ENCODE measurements at regions not wholly inside any gene's neighbourhood (a gene's known extent, or its start where the extent isn't known, plus 50 kb on each side); places are given as distances from the start of the nearest gene placed in this dataset.
"Not testable (repeated sequence)": the region's sequence is repeated elsewhere in the genome, so short reads cannot be mapped to it uniquely, and the experiment has no call there.

- H3K27ac Mint-ChIP-seq; ATAC-seq; H3K4me1 ChIP-seq (ENCODE audit: control insufficient read depth, insufficient read depth, low read length); intact Hi-C loops (cut with micrococcal nuclease); H3K27me3 ChIP-seq (ENCODE audit: control insufficient read depth, insufficient read depth, low read length); H3K27me3 Mint-ChIP-seq (ENCODE audit: low read depth in 2 of 2); H3K9me3 Mint-ChIP-seq; H3K4me3 ChIP-seq (ENCODE audit: low read length); H3K36me3 Mint-ChIP-seq; H3K4me1 Mint-ChIP-seq; H3K4me3 Mint-ChIP-seq; DNase-seq; H3K27ac ChIP-seq (ENCODE audit: low read length); H3K36me3 ChIP-seq (ENCODE audit: control insufficient read depth, insufficient read depth, low read length); H3K9me3 ChIP-seq (ENCODE audit: control insufficient read depth, insufficient read depth, low read length): not testable (repeated sequence)
- no CpG with 5 or more reads among the region's 28 CpGs for WGBS (ENCODE audit: insufficient coverage)
Measured at GRCh38 chr14:19300243-19300642, 133.9 kb downstream of the POTEG start.

DNA sequence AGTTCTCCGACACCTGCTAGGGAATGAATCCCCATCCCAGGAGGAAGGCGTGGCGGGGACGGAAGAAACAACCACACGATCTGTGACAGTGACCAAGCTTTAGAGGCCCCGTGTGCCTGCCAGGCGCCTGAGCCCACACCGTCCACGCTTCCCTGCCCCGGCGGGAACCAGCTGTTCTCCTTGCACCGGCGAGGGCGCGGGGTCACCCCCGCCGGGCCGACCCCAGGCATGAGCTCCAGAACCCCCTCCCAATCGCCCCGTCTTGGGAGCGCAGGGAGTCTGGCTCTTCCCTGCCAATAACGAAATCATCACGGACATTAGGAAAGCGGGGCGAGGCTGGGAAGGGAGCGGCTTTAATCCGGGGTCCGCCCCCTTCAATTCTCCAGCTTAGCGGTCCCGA, 133.3 kb downstream of the POTEG start:
- H3K4me3 Mint-ChIP-seq; H3K4me3 ChIP-seq (ENCODE audit: low read length); H3K27me3 ChIP-seq (ENCODE audit: control insufficient read depth, insufficient read depth, low read length); H3K27ac ChIP-seq (ENCODE audit: low read length); H3K27ac Mint-ChIP-seq; H3K9me3 Mint-ChIP-seq; H3K4me1 ChIP-seq (ENCODE audit: control insufficient read depth, insufficient read depth, low read length); H3K9me3 ChIP-seq (ENCODE audit: control insufficient read depth, insufficient read depth, low read length); DNase-seq; ATAC-seq; H3K4me1 Mint-ChIP-seq; H3K36me3 ChIP-seq (ENCODE audit: control insufficient read depth, insufficient read depth, low read length); H3K27me3 Mint-ChIP-seq (ENCODE audit: low read depth in 2 of 2); intact Hi-C loops (cut with micrococcal nuclease); H3K36me3 Mint-ChIP-seq: not testable (repeated sequence)
- 74% methylated on average over 13 of the region's 30 CpGs for WGBS (ENCODE audit: insufficient coverage)

- H3K27ac Mint-ChIP-seq; H3K9me3 ChIP-seq (ENCODE audit: control insufficient read depth, insufficient read depth, low read length); H3K27ac ChIP-seq (ENCODE audit: low read length); DNase-seq; H3K27me3 Mint-ChIP-seq (ENCODE audit: low read depth in 2 of 2); H3K9me3 Mint-ChIP-seq; intact Hi-C loops (cut with micrococcal nuclease); H3K36me3 Mint-ChIP-seq; H3K4me1 ChIP-seq (ENCODE audit: control insufficient read depth, insufficient read depth, low read length); H3K27me3 ChIP-seq (ENCODE audit: control insufficient read depth, insufficient read depth, low read length); ATAC-seq; H3K4me3 Mint-ChIP-seq; H3K4me3 ChIP-seq (ENCODE audit: low read length); H3K36me3 ChIP-seq (ENCODE audit: control insufficient read depth, insufficient read depth, low read length); H3K4me1 Mint-ChIP-seq: not testable (repeated sequence)
- 87% methylated on average over 2 of the region's 4 CpGs for WGBS (ENCODE audit: insufficient coverage)
Measured at GRCh38 chr14:19303844-19304243, 130.3 kb downstream of the POTEG start.

GRCh38 chr14:19304442-19304841, 129.7 kb downstream of the POTEG start:
- H3K9me3 ChIP-seq (ENCODE audit: control insufficient read depth, insufficient read depth, low read length); H3K4me1 ChIP-seq (ENCODE audit: control insufficient read depth, insufficient read depth, low read length); H3K36me3 ChIP-seq (ENCODE audit: control insufficient read depth, insufficient read depth, low read length); H3K9me3 Mint-ChIP-seq; H3K27me3 Mint-ChIP-seq (ENCODE audit: low read depth in 2 of 2); H3K4me3 Mint-ChIP-seq; ATAC-seq; H3K27me3 ChIP-seq (ENCODE audit: control insufficient read depth, insufficient read depth, low read length); intact Hi-C loops (cut with micrococcal nuclease); H3K27ac ChIP-seq (ENCODE audit: low read length); H3K4me1 Mint-ChIP-seq; H3K36me3 Mint-ChIP-seq; H3K27ac Mint-ChIP-seq; H3K4me3 ChIP-seq (ENCODE audit: low read length); DNase-seq: not testable (repeated sequence)
- no CpG with 5 or more reads among the region's 1 CpG for WGBS (ENCODE audit: insufficient coverage)

DNA sequence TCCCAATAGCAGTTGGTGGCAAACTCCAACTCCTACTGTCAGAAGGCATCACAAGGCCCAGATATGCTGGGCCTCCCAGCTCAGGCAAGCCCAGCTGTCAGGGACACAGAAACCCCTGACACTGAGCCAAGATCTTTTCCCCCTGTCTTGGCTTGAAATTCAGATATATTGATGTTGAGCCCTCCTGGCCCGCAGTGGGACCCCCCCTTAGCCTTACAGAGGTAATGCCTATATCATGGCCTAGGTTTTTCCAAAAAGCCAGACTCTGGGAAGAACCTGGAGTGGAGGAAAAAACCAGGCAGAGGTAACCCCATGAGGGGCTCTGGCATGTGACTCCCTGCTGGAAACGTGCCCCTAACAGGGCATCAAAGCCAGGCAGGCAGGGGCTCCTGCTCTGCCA, 129.2 kb downstream of the POTEG start:
- H3K27ac Mint-ChIP-seq; H3K4me3 Mint-ChIP-seq; H3K4me3 ChIP-seq (ENCODE audit: low read length); H3K27me3 Mint-ChIP-seq (ENCODE audit: low read depth in 2 of 2); ATAC-seq; H3K27me3 ChIP-seq (ENCODE audit: control insufficient read depth, insufficient read depth, low read length); H3K36me3 Mint-ChIP-seq; DNase-seq; H3K27ac ChIP-seq (ENCODE audit: low read length); H3K36me3 ChIP-seq (ENCODE audit: control insufficient read depth, insufficient read depth, low read length); H3K4me1 Mint-ChIP-seq; H3K9me3 Mint-ChIP-seq; H3K4me1 ChIP-seq (ENCODE audit: control insufficient read depth, insufficient read depth, low read length); intact Hi-C loops (cut with micrococcal nuclease); H3K9me3 ChIP-seq (ENCODE audit: control insufficient read depth, insufficient read depth, low read length): not testable (repeated sequence)
- WGBS (ENCODE audit: insufficient coverage), result no CpG with 5 or more reads among the region's 2 CpGs

- H3K4me1 ChIP-seq (ENCODE audit: control insufficient read depth, insufficient read depth, low read length); H3K9me3 ChIP-seq (ENCODE audit: control insufficient read depth, insufficient read depth, low read length); H3K36me3 Mint-ChIP-seq; ATAC-seq; H3K27ac ChIP-seq (ENCODE audit: low read length); H3K27ac Mint-ChIP-seq; H3K36me3 ChIP-seq (ENCODE audit: control insufficient read depth, insufficient read depth, low read length); H3K4me1 Mint-ChIP-seq; H3K27me3 ChIP-seq (ENCODE audit: control insufficient read depth, insufficient read depth, low read length); H3K4me3 Mint-ChIP-seq; H3K4me3 ChIP-seq (ENCODE audit: low read length); intact Hi-C loops (cut with micrococcal nuclease); H3K27me3 Mint-ChIP-seq (ENCODE audit: low read depth in 2 of 2); DNase-seq; H3K9me3 Mint-ChIP-seq: not testable (repeated sequence)
- no CpG with 5 or more reads among the region's 3 CpGs for WGBS (ENCODE audit: insufficient coverage)
Measured at GRCh38 chr14:19305776-19306175, 128.4 kb downstream of the POTEG start.

- H3K27ac ChIP-seq (ENCODE audit: low read length); H3K4me1 Mint-ChIP-seq; intact Hi-C loops (cut with micrococcal nuclease); H3K27me3 Mint-ChIP-seq (ENCODE audit: low read depth in 2 of 2); H3K4me3 Mint-ChIP-seq; H3K36me3 ChIP-seq (ENCODE audit: control insufficient read depth, insufficient read depth, low read length); ATAC-seq; H3K9me3 ChIP-seq (ENCODE audit: control insufficient read depth, insufficient read depth, low read length); H3K4me3 ChIP-seq (ENCODE audit: low read length); DNase-seq; H3K36me3 Mint-ChIP-seq; H3K9me3 Mint-ChIP-seq; H3K27ac Mint-ChIP-seq; H3K4me1 ChIP-seq (ENCODE audit: control insufficient read depth, insufficient read depth, low read length); H3K27me3 ChIP-seq (ENCODE audit: control insufficient read depth, insufficient read depth, low read length): not testable (repeated sequence)
- WGBS (ENCODE audit: insufficient coverage), result no CpG with 5 or more reads among the region's 5 CpGs
Measured at GRCh38 chr14:19306405-19306804, 127.7 kb downstream of the POTEG start.

DNA sequence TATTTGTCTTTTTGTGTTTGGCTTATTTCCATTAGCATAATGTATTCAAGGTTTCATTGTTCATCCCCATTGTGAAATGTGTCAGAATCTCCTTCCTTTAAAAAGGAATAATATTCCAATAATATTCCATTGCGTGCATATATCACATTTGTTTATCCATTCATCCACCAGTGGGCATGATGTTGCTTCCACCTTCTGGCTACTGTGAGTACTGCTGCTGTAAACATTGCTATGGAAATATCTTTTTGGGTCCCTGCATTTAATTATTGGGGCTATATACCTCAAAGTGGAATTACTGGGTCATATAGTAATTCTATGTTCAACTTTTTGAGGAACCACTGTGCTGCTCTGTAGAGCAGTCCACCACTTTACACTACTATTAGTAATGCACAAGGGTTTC, 123.1 kb downstream of the POTEG start:
- ATAC-seq; H3K4me1 ChIP-seq (ENCODE audit: control insufficient read depth, insufficient read depth, low read length); H3K9me3 ChIP-seq (ENCODE audit: control insufficient read depth, insufficient read depth, low read length); H3K36me3 Mint-ChIP-seq; H3K27me3 Mint-ChIP-seq (ENCODE audit: low read depth in 2 of 2); H3K36me3 ChIP-seq (ENCODE audit: control insufficient read depth, insufficient read depth, low read length); H3K4me3 Mint-ChIP-seq; H3K9me3 Mint-ChIP-seq; H3K4me1 Mint-ChIP-seq; intact Hi-C loops (cut with micrococcal nuclease); H3K27me3 ChIP-seq (ENCODE audit: control insufficient read depth, insufficient read depth, low read length); DNase-seq; H3K27ac ChIP-seq (ENCODE audit: low read length); H3K4me3 ChIP-seq (ENCODE audit: low read length); H3K27ac Mint-ChIP-seq: not testable (repeated sequence)
- no CpG with 5 or more reads among the region's 1 CpG for WGBS (ENCODE audit: insufficient coverage)

All from natural killer cell (primary cell).